Activated CD8-positive, alpha-beta memory T cell treated with anti-CD3 and anti-CD28 coated beads, Interleukin-2, amount 10 ng/mL, durations not matched to agents 7 days and 5 days (primary cell): ENCODE measurements at regions not wholly inside any gene's neighbourhood (a gene's known extent, or its start where the extent isn't known, plus 50 kb on each side); places are given as distances from the start of the nearest gene placed in this dataset.

ENCODE experiments used
- ATAC-seq: fragments of 150-1000 bp; cut with Tn5 transposase; one replicate; pipeline ENCODE4 v1.10.0; 2021; ENCODE audit warnings: moderate library complexity
- CTCF ChIA-PET: fragments of 350-600 bp; sonication (Branson Sonifier 250); formaldehyde crosslinking; loops from one replicate; lab custom pipeline; 2021; ENCODE audit warnings: antibody characterized with exemption; lab: Charles Lee
- DNase-seq: peaks from one replicate; pipeline ENCODE4 v3.0.0-alpha.2; 2020
- H3K27ac Mint-ChIP-seq: one replicate; pipeline ENCODE4 v1.8.0; 2021; ENCODE audit warnings: mild to moderate bottlenecking, mixed read lengths
- H3K27me3 Mint-ChIP-seq: one replicate; pipeline ENCODE4 v1.8.0; 2021; ENCODE audit warnings: mixed read lengths
- H3K36me3 Mint-ChIP-seq: one replicate; pipeline ENCODE4 v1.8.0; 2021; ENCODE audit warnings: mild to moderate bottlenecking, mixed read lengths
- H3K4me1 Mint-ChIP-seq: one replicate; pipeline ENCODE4 v1.8.0; 2021; ENCODE audit warnings: mixed read lengths
- H3K4me3 Mint-ChIP-seq: one replicate; pipeline ENCODE4 v1.8.0; 2021; ENCODE audit warnings: mild to moderate bottlenecking, moderate library complexity, mixed read lengths
- H3K9me3 Mint-ChIP-seq: one replicate; pipeline ENCODE4 v1.8.0; 2022; ENCODE audit warnings: low read depth, mixed read lengths

DNA sequence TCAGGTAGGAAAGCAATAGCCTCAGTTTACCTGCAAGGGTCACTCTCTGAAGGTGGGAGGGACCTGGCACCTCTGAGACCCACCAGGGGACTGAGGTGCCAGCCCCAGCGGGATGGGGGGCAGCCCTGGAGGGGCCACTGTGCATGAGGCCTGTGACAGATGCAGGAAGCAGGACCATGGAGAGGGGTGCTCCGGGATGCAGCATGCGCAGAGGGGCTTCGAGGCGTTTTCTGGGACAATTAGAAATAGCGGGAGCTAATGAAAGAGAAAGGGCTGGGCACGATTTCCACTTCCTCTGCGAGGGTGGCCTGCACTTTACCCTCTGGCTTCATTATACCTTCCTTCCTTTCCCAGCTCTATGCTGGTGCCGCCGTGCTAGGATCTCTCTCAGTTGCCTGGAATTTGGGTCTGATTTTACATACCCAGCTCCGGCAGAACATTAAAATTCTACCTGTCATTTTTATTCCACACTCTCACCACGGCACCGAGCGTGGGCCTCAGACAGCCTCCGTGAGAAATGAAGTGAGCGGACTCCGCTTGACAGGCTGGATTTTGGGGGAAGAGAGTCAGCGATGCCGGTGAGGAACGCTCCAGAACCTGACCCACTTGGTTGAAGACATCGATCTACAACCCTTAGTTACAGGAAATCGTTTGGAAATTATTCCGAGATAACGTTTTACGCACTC lies 333.9 kb upstream of the PFKP start:
- no peak for DNase-seq
- Mint-ChIP-seq H3K36me3 (no peaks in the 10 kb centered on the region), H3K27me3 (no peaks in the 10 kb centered on the region), H3K4me3 (no peak overlapping the region), H3K4me1 (no peaks in the 10 kb centered on the region), H3K9me3 (peaks cover 6% of the 10 kb centered on the region), H3K27ac (no peak overlapping the region)
- CTCF ChIA-PET, result no interaction called here
- no peak for ATAC-seq

DNA sequence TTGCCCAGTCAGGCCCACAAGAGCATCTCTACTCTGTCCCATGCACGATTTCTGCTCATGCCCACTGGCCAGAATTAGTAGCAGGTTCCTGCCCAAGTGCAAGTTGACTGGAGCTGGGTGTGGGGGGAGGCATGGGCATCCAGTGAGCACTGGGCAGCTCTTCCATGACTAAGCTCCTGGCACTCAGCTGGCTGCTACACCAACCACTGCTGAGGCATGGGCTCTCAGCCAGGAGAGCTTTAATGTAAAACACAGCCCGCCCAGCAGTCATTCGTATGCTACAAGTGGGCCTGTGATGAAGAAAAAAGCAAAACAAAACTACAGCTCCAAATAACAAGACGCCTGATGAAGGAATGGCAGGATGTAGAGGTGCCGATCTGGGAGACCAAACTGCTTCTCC lies 335.4 kb upstream of the PFKP start:
- no peak for ATAC-seq
- Mint-ChIP-seq H3K27ac (no peak overlapping the region), H3K27me3 (no peaks in the 10 kb centered on the region), H3K4me3 (no peak overlapping the region), H3K36me3 (no peaks in the 10 kb centered on the region), H3K4me1 (no peaks in the 10 kb centered on the region), H3K9me3 (peaks cover 6% of the 10 kb centered on the region)
- CTCF ChIA-PET, result no interaction called here
- DNase-seq, result no peak

DNA sequence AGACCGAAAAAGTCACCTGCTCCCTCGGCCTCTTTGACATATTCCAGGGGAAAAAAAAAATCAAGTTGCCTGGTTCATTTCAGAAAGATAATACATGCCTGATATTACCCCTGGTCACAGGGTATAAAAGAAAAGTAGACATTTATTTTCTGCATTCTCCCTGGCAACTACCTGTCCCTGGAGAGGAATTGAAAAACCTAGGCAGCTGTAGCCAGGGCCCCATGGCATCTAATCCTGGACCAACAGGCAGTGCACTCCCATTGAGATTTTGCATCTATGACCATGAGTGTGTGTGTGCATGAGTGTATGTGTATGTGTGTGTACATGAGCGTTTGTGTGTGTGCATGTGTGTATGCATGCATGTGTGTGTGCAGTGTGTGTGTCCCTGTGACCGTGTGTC lies 338.2 kb upstream of the PFKP start:
- DNase-seq (no peak), ATAC-seq (no peak)
- no peak overlapping the region for H3K4me3 Mint-ChIP-seq
- H3K27ac Mint-ChIP-seq, result no peak overlapping the region
- no peaks in the 10 kb centered on the region for H3K27me3 Mint-ChIP-seq
- H3K4me1 Mint-ChIP-seq, result no peaks in the 10 kb centered on the region
- no peaks in the 10 kb centered on the region for H3K36me3 Mint-ChIP-seq
- peaks cover 2% of the 10 kb centered on the region for H3K9me3 Mint-ChIP-seq
- CTCF ChIA-PET, result interaction anchor here (1.0 kb wide), 1 partner anchor 9 kb away, joined by 3 read pairs; no protein-coding TSS in a partner anchor

DNA sequence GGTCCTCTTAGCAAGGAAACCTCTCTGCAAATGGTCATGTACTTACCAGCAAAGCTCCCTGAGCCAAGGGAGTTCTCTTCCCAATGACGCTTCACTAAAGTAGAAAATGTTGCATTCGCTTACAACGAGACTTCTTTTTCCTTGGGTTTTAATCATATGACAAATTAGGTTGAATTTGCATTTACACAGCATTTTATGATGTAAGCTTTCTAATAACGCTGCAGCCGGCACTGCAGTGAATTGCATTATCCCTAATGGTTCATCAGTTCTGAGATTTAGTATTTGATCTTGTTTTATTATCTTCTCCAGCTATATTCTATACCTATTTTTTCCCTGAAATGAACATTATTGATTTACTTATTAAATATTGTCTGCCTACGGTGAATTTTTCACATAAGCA lies 339.3 kb upstream of the PFKP start:
- CTCF ChIA-PET, result no interaction called here
- H3K9me3 Mint-ChIP-seq, result peaks cover 2% of the 10 kb centered on the region
- no peak overlapping the region for H3K4me3 Mint-ChIP-seq
- DNase-seq (no peak), ATAC-seq (no peak)
- H3K4me1 Mint-ChIP-seq, result no peaks in the 10 kb centered on the region
- no peak overlapping the region for H3K27ac Mint-ChIP-seq
- H3K36me3 Mint-ChIP-seq, result no peaks in the 10 kb centered on the region
- H3K27me3 Mint-ChIP-seq, result no peaks in the 10 kb centered on the region

DNA sequence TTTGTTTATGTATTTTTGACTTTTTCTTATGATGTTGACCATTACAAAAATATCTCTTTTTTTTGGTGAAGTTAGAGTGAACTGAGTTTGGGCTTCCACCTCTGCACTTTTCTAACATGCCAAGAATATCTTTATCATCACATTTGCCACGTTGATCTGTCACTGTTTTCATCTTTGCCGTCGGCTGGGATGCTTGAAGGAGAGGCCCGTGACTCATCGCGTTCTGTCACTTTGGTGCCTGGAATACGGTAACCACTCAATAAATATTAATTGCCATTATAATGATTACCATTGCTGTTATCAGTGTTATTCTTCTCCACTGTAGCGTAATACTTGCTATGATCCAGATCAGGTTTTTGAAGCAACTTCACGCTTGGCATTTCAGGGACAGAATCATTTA lies 350.8 kb upstream of the PFKP start:
- no peak for DNase-seq
- ATAC-seq, result no peak
- Mint-ChIP-seq H3K4me3 (no peak overlapping the region), H3K27me3 (no peaks in the 10 kb centered on the region), H3K27ac (no peak overlapping the region), H3K36me3 (no peaks in the 10 kb centered on the region), H3K9me3 (no peaks in the 10 kb centered on the region), H3K4me1 (no peaks in the 10 kb centered on the region)
- CTCF ChIA-PET, result no interaction called here

DNA sequence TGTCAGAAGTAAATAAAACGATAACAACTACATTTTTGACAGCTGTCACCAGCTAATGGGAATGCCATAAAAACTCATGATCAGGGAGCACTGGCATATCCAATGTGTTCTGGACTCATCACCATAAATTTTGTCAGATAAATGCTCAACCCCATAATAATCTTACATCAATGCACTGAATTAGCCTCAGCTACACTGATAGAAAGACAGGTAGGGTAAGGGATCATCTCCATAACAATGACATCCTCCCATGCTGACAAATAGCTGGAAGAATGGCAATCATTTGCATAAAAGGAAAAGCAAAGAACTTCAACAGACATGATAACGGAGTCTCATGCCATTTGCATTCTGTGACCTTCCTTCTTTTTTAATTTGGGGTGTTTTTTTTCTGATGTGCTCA lies 352.8 kb upstream of the PFKP start:
- Mint-ChIP-seq H3K27ac (no peak overlapping the region), H3K4me3 (no peak overlapping the region)

DNA sequence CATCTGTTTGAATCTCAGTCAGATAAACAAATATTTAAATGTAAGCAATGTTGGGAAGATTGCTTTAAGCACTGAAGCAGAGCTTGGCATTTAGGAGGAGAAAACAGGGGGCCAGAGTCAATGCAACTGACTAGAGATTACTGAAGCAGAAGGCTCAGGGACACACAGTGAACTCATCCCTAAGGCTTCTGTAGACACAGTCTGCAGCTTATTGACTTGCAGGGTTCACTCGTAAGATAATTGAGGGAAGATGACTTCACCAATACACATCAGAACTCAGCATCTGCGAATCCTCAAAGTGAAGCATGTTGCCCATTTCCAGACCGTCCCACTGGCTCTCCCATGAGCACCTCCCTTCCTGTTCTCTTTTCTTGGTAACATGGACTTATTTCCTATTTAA lies 363.4 kb upstream of the PFKP start:
- H3K4me1 Mint-ChIP-seq, result no peaks in the 10 kb centered on the region
- H3K36me3 Mint-ChIP-seq, result no peaks in the 10 kb centered on the region
- no peak overlapping the region for H3K27ac Mint-ChIP-seq
- H3K9me3 Mint-ChIP-seq, result no peaks in the 10 kb centered on the region
- ATAC-seq, result no peak
- no peaks in the 10 kb centered on the region for H3K27me3 Mint-ChIP-seq
- no peak overlapping the region for H3K4me3 Mint-ChIP-seq
- no peak for DNase-seq
- CTCF ChIA-PET, result no interaction called here

More for the DNA sequence above, 352.8 kb upstream of the PFKP start:
- ATAC-seq (no peak), DNase-seq (no peak)
- Mint-ChIP-seq H3K27me3 (no peaks in the 10 kb centered on the region), H3K36me3 (no peaks in the 10 kb centered on the region), H3K4me1 (no peaks in the 10 kb centered on the region), H3K9me3 (peaks cover 1% of the 10 kb centered on the region)
- CTCF ChIA-PET, result no interaction called here

DNA sequence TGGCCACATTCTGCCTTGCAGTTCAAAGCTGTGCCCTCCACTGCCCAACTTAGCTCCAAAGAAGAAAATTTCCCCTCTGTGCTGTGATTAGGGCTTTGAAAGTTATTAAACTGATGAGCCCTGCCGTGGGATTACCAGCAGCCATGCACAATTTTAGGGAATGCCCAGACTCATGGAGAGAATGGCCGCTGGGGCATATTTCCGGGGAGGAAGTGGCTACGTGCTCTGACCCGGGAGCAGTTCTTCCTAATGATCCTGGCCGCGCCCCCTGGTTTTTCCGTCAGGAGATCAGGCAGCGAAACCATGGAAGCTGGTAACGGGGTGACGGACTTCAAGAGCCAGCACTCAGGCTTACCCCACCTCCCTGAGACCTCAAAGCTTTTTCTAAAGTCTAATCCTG lies 365.5 kb upstream of the PFKP start:
- H3K27ac Mint-ChIP-seq, result no peak overlapping the region
- no peak overlapping the region for H3K4me3 Mint-ChIP-seq
- H3K4me1 Mint-ChIP-seq, result no peaks in the 10 kb centered on the region
- no peaks in the 10 kb centered on the region for H3K36me3 Mint-ChIP-seq
- CTCF ChIA-PET, result no interaction called here
- H3K9me3 Mint-ChIP-seq, result no peaks in the 10 kb centered on the region
- ATAC-seq (no peak), DNase-seq (no peak)
- H3K27me3 Mint-ChIP-seq, result no peaks in the 10 kb centered on the region

DNA sequence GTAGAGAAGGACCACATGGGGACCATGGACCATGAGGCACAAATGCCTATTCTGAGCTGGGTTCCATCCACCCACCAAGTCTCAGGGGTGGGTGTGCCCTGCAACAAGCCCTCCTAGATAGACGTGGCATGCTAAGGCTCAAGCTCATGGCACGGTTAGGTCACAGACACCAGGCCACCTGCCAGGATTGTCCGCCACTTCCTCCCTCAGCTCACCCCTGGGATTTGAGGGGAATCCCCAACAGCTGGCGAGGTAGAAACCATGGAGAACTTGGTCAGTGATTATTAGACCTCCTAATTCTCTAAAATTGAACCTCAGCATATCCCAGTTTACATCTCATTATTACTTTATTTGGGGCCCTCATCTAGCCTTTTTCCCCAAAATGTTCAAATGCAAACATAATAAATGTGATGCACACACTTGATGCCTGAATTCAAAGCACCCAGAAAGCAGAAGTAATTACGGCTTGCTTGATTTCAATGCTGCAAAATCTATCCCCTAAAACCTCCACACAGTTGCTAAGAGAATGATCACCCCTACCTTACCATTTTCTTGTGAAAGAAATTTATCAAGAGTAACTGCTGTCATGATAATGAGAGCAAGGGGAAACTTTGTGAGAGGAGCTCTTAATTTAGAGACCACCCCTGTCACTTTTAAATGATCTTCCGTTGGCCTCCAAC lies 366.6 kb upstream of the PFKP start:
- Mint-ChIP-seq H3K27ac (no peak overlapping the region), H3K4me3 (no peak overlapping the region), H3K27me3 (no peaks in the 10 kb centered on the region), H3K4me1 (no peaks in the 10 kb centered on the region), H3K36me3 (no peaks in the 10 kb centered on the region), H3K9me3 (no peaks in the 10 kb centered on the region)
- CTCF ChIA-PET, result no interaction called here
- ATAC-seq, result no peak
- DNase-seq, result no peak

DNA sequence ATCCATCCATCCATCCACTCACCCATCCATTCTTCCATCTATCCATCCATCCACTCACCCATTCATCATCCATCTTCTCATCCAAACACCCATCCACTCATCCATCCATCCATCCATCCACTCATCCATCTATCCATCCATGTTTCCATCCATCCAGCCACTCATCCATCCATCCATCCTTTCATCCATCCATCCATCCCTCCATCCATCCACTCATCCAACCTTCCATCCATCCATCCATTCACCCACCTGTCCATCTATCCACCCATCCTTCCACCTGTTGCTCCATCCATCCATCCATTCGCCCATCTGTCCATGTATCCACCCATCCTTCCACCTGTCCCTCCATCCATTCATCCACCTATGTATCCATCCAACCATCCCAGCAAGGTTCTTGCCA lies 378.4 kb upstream of the PFKP start:
- no peaks in the 10 kb centered on the region for H3K9me3 Mint-ChIP-seq

DNA sequence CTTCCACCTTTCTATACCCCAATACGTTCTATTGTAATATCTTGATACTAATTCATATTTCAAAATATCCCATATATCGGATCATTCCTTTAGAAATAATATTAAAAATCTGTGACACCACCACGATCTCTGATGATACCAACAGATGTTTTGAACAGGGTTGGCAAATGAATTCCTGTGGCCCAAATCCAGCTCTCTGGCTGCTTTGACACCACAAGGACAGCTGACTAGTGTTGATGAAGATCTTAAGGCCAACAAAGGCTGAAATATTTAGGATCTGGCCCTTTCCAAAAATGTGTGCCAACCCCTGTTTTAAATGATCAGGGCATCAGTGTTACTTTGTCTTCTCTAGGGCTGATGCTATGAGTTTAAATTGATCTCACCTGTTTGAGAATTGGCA lies 380.7 kb upstream of the PFKP start:
- ATAC-seq (no peak), DNase-seq (no peak)
- Mint-ChIP-seq H3K4me3 (no peak overlapping the region), H3K36me3 (no peaks in the 10 kb centered on the region), H3K27ac (no peak overlapping the region), H3K4me1 (no peaks in the 10 kb centered on the region), H3K27me3 (no peaks in the 10 kb centered on the region), H3K9me3 (no peaks in the 10 kb centered on the region)
- CTCF ChIA-PET, result no interaction called here

More for the DNA sequence above, 378.4 kb upstream of the PFKP start:
- DNase-seq (no peak), ATAC-seq (no peak)
- no peak overlapping the region for H3K4me3 Mint-ChIP-seq
- H3K36me3 Mint-ChIP-seq, result no peaks in the 10 kb centered on the region
- no peaks in the 10 kb centered on the region for H3K27me3 Mint-ChIP-seq
- CTCF ChIA-PET, result no interaction called here
- H3K4me1 Mint-ChIP-seq, result no peaks in the 10 kb centered on the region
- no peak overlapping the region for H3K27ac Mint-ChIP-seq

DNA sequence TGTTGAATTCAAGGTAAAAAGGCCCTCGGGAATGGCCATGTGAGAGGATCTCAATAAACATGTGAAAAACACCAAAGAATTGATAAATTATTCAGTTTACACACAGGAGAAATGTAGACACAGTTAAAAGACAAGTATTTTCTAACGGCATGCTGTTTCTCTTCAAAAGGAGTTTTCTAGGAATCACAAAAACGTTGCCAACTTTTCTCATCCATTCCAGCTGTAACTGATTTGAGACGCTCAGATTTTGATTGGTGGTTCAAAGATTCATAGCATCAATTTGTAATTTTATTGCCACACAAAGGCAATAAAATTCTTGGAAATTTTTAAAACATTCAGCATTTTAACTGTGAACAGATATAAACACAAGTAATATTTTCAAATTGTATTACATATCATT lies 384.9 kb upstream of the PFKP start:
- H3K9me3 Mint-ChIP-seq, result no peaks in the 10 kb centered on the region

DNA sequence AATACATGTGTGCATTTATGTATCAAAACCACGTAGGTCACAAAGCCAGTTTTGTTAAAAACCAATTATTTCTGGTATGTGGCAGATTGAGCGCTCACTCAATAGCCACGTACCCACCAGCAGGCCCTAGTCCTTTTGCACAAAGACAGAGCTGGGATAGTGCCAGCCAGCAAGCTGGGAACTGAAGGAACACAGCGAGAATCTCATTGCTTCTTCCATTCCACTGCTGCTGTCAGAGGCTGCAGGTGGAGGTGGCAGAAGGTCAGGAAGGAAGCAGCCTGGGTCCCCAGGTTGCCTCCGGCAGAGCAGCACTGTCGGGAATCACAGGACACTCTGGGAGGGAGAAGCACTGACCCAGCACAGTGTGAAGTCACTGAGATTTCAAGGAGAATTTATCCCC lies 385.5 kb upstream of the PFKP start:
- Mint-ChIP-seq H3K4me1 (no peaks in the 10 kb centered on the region), H3K36me3 (no peaks in the 10 kb centered on the region), H3K9me3 (no peaks in the 10 kb centered on the region), H3K4me3 (no peak overlapping the region), H3K27ac (no peak overlapping the region), H3K27me3 (no peaks in the 10 kb centered on the region)
- ATAC-seq (no peak), DNase-seq (no peak)
- CTCF ChIA-PET, result no interaction called here

More for the DNA sequence above, 384.9 kb upstream of the PFKP start:
- Mint-ChIP-seq H3K4me1 (no peaks in the 10 kb centered on the region), H3K36me3 (no peaks in the 10 kb centered on the region), H3K27me3 (no peaks in the 10 kb centered on the region), H3K27ac (no peak overlapping the region), H3K4me3 (no peak overlapping the region)
- CTCF ChIA-PET, result no interaction called here
- ATAC-seq (no peak), DNase-seq (no peak)

DNA sequence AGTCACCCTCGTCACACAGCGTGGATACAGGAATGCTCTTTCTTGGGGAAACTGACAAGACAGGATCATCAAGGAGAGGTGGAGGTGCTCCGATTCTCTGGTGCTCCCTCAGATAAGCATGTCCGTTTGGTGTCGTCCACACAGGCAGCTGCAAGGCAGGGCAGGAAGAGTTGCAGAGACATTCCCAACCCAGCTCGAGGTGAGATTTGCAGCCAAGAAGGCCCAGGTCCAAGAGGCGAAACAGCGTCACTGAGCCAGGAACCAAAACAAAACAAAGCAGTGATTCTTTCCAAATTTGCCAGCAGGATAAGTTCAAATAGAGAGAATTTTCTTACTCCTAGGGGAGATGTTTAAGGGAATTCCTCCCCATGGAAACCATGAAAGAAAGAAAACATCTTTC lies 386.5 kb upstream of the PFKP start:
- CTCF ChIA-PET, result no interaction called here
- H3K27ac Mint-ChIP-seq, result no peak overlapping the region
- no peaks in the 10 kb centered on the region for H3K36me3 Mint-ChIP-seq
- ATAC-seq (no peak), DNase-seq (no peak)
- no peaks in the 10 kb centered on the region for H3K9me3 Mint-ChIP-seq
- no peak overlapping the region for H3K4me3 Mint-ChIP-seq
- no peaks in the 10 kb centered on the region for H3K27me3 Mint-ChIP-seq
- no peaks in the 10 kb centered on the region for H3K4me1 Mint-ChIP-seq
